ENCODE measurements at regions not wholly inside any gene's neighbourhood (a gene's known extent, or its start where the extent isn't known, plus 50 kb on each side); places are given as distances from the start of the nearest gene placed in this dataset.

- BruUV-seq (replicated peaks): no TSS peak
- intact Hi-C loops (cut with micrococcal nuclease; ENCODE audit: unreplicated experiment): no loop called here
- POLR2A ChIA-PET: no interaction called here
- Histone ChIP-seq H4K20me1 (ENCODE audit: insufficient read depth, low read length) (no peaks in the 10 kb centered on the region), H3K4me2 (ENCODE audit: low read length) (no peak overlapping the region), H3K79me2 (ENCODE audit: insufficient read depth, low read depth, low read length) (no peaks in the 10 kb centered on the region), H3K9me3 (ENCODE audit: low read length) (no peaks in the 10 kb centered on the region; the same call in 1 of the 2 replicates), H3K9me2 (ENCODE audit: insufficient read depth, low read length) (no peaks in the 10 kb centered on the region), H3K4me3 (ENCODE audit: low read depth, low read length, poor library complexity, severe bottlenecking) (no peak overlapping the region), H3K27ac (ENCODE audit: low read depth, low read length, poor library complexity, severe bottlenecking) (no peak overlapping the region), H3K4me1 (ENCODE audit: insufficient read depth, low read length, poor library complexity, severe bottlenecking) (no peaks in the 10 kb centered on the region), H3K36me3 (ENCODE audit: insufficient read depth, low read length) (no peaks in the 10 kb centered on the region), H2AFZ (ENCODE audit: low read length) (no peak overlapping the region)
- no peak for TF ChIP-seq CTCF (conservative IDR thresholded peaks at IDR 0.05; ENCODE audit: low read length)
- no peak for TF ChIP-seq EZH2phosphoT487 (IDR thresholded peaks at IDR 0.05; ENCODE audit: borderline replicate concordance, low read depth, low read length)
- no peak for DNase-seq (ENCODE audit: low spot score)
- CTCF ChIA-PET (ENCODE audit: unreplicated experiment): no interaction called here
These were observed 183.1 kb downstream of the SMAD2 start for GRCh38 chr18:47747260-47747795.

- DNase-seq (ENCODE audit: low spot score): no peak
- no peak overlapping the region for H3K27ac ChIP-seq (ENCODE audit: low read depth, low read length, poor library complexity, severe bottlenecking)
- intact Hi-C loops (cut with micrococcal nuclease; ENCODE audit: unreplicated experiment): no loop called here
- CTCF ChIA-PET (ENCODE audit: unreplicated experiment): no interaction called here
- H3K4me3 ChIP-seq (ENCODE audit: low read depth, low read length, poor library complexity, severe bottlenecking): no peak overlapping the region
- no peak for TF ChIP-seq CTCF (conservative IDR thresholded peaks at IDR 0.05; ENCODE audit: low read length)
- TF ChIP-seq EZH2phosphoT487 (IDR thresholded peaks at IDR 0.05; ENCODE audit: borderline replicate concordance, low read depth, low read length): no peak
- no peaks in the 10 kb centered on the region for H3K79me2 ChIP-seq (ENCODE audit: insufficient read depth, low read depth, low read length)
- no peaks in the 10 kb centered on the region; the same call in 1 of the 2 replicates for H3K9me3 ChIP-seq (ENCODE audit: low read length)
- H3K4me2 ChIP-seq (ENCODE audit: low read length): no peak overlapping the region
- no peaks in the 10 kb centered on the region for H4K20me1 ChIP-seq (ENCODE audit: insufficient read depth, low read length)
- H3K4me1 ChIP-seq (ENCODE audit: insufficient read depth, low read length, poor library complexity, severe bottlenecking): no peaks in the 10 kb centered on the region
- no peaks in the 10 kb centered on the region for H3K36me3 ChIP-seq (ENCODE audit: insufficient read depth, low read length)
- no peak overlapping the region for H2AFZ ChIP-seq (ENCODE audit: low read length)
- BruUV-seq (replicated peaks): no TSS peak
- POLR2A ChIA-PET: no interaction called here
- no peaks in the 10 kb centered on the region for H3K9me2 ChIP-seq (ENCODE audit: insufficient read depth, low read length)
These were observed 183.8 kb downstream of the SMAD2 start for GRCh38 chr18:47746615-47747014.

DNA sequence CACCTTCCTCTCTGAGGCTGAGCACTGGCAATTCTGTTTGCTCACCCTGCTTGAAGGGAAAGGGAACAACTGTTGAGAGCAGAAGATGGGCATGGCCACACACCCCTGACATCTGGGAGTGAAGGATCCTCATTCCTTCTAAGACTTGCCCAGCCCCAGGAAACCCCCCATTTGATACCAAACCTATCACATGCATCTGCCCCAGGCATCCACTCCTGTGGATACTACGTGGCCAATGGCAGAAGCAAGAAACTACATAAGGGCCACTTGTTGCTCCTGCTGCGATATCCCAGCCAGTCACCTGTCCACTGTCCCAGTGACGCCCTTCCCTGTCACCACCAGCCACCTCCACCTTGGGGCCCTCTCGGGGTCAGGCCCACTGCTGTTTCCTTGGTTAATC is 185.2 kb downstream of the SMAD2 start:
- Histone ChIP-seq H3K27ac (ENCODE audit: low read depth, low read length, poor library complexity, severe bottlenecking) (no peak overlapping the region), H3K36me3 (ENCODE audit: insufficient read depth, low read length) (no peaks in the 10 kb centered on the region), H3K4me3 (ENCODE audit: low read depth, low read length, poor library complexity, severe bottlenecking) (no peak overlapping the region), H3K79me2 (ENCODE audit: insufficient read depth, low read depth, low read length) (no peaks in the 10 kb centered on the region), H3K4me1 (ENCODE audit: insufficient read depth, low read length, poor library complexity, severe bottlenecking) (no peaks in the 10 kb centered on the region), H3K9me2 (ENCODE audit: insufficient read depth, low read length) (no peaks in the 10 kb centered on the region), H2AFZ (ENCODE audit: low read length) (no peak overlapping the region), H3K9me3 (ENCODE audit: low read length) (no peaks in the 10 kb centered on the region; the same call in 1 of the 2 replicates), H3K4me2 (ENCODE audit: low read length) (no peak overlapping the region), H4K20me1 (ENCODE audit: insufficient read depth, low read length) (no peaks in the 10 kb centered on the region)
- ChIA-PET CTCF (ENCODE audit: unreplicated experiment) (no interaction called here), POLR2A (interaction anchor here (0.8 kb wide), 1 partner anchor 52 kb away, joined by 3 read pairs; no protein-coding TSS in a partner anchor)
- no TSS peak for BruUV-seq (replicated peaks)
- TF ChIP-seq EZH2phosphoT487 (IDR thresholded peaks at IDR 0.05; ENCODE audit: borderline replicate concordance, low read depth, low read length) (no peak), CTCF (conservative IDR thresholded peaks at IDR 0.05; ENCODE audit: low read length) (no peak)
- intact Hi-C loops (cut with micrococcal nuclease; ENCODE audit: unreplicated experiment): no loop called here
- DNase-seq (ENCODE audit: low spot score): no peak
